Ishikawa (cell line): ENCODE measurements at regions not wholly inside any gene's neighbourhood (a gene's known extent, or its start where the extent isn't known, plus 50 kb on each side); places are given as distances from the start of the nearest gene placed in this dataset.

Source experiments
- CEBPB ChIP-seq: IDR thresholded peaks from 2 replicates; pipeline ENCODE4 v1.6.1; 2012
- CREB1 ChIP-seq: IDR thresholded peaks from 2 replicates; pipeline ENCODE4 v1.6.1; 2012; ENCODE audit warnings: low read depth
- EGR1 ChIP-seq: IDR thresholded peaks from 2 replicates; pipeline ENCODE4 v1.6.1; 2012
- EP300 ChIP-seq: IDR thresholded peaks from 2 replicates; pipeline ENCODE4 v1.6.1; 2012; ENCODE audit warnings: borderline replicate concordance
- FOXM1 ChIP-seq: IDR thresholded peaks from 2 replicates; pipeline ENCODE4 v1.6.1; 2012; ENCODE audit warnings: low read depth, borderline replicate concordance
- MAX ChIP-seq: IDR thresholded peaks from 2 replicates; pipeline ENCODE4 v1.6.1; 2012
- NFIC ChIP-seq: IDR thresholded peaks from 2 replicates; pipeline ENCODE4 v1.6.1; 2012
- RAD21 ChIP-seq: IDR thresholded peaks from 2 replicates; pipeline ENCODE4 v1.6.1; 2012; ENCODE audit warnings: low read depth
- REST ChIP-seq: IDR thresholded peaks from 2 replicates; pipeline ENCODE4 v1.6.1; 2012; ENCODE audit warnings: low read depth, mild to moderate bottlenecking
- TAF1 ChIP-seq: IDR thresholded peaks from 2 replicates; pipeline ENCODE4 v1.6.1; 2012; ENCODE audit warnings: low read depth, mild to moderate bottlenecking
- TCF12 ChIP-seq: IDR thresholded peaks from 2 replicates; pipeline ENCODE4 v1.6.1; 2012; ENCODE audit warnings: low read depth
- TEAD4 ChIP-seq: IDR thresholded peaks from 2 replicates; pipeline ENCODE4 v1.6.1; 2012
- USF1 ChIP-seq: IDR thresholded peaks from 2 replicates; pipeline ENCODE4 v1.6.1; 2012
- YY1 ChIP-seq: IDR thresholded peaks from 2 replicates; pipeline ENCODE4 v1.6.1; 2012; ENCODE audit warnings: low read depth
- ZBTB7A ChIP-seq: IDR thresholded peaks from 2 replicates; pipeline ENCODE4 v1.6.1; 2012; ENCODE audit warnings: low read depth

- TF ChIP-seq ZBTB7A (no peak), TAF1 (no peak), REST (no peak), TCF12 (no peak), YY1 (no peak), EGR1 (no peak), CEBPB (no peak), EP300 (no peak)
These were observed 326.7 kb downstream of the C16orf95 start for GRCh38 chr16:86990451-86990850.

- no peak for TF ChIP-seq YY1
These were observed 325.5 kb downstream of the C16orf95 start for GRCh38 chr16:86991679-86992078.

GRCh38 chr16:86992587-86992986, 324.6 kb downstream of the C16orf95 start:
- TF ChIP-seq FOXM1 (no peak), EGR1 (no peak), ZBTB7A (no peak), MAX (no peak), TEAD4 (no peak), CREB1 (no peak), USF1 (no peak), EP300 (no peak), REST (no peak), YY1 (no peak), CEBPB (no peak), TAF1 (no peak), RAD21 (no peak), NFIC (no peak), TCF12 (no peak)

GRCh38 chr16:86993426-86994110, 323.6 kb downstream of the C16orf95 start:
- TF ChIP-seq TCF12: no peak
- TF ChIP-seq FOXM1: no peak
- no peak for TF ChIP-seq TEAD4
- no peak for TF ChIP-seq RAD21
- TF ChIP-seq YY1: no peak
- TF ChIP-seq REST: no peak
- TF ChIP-seq CEBPB: no peak
- TF ChIP-seq TAF1: no peak
- TF ChIP-seq CREB1: no peak
- TF ChIP-seq ZBTB7A: no peak
- TF ChIP-seq MAX: no peak
- TF ChIP-seq NFIC: no peak
- no peak for TF ChIP-seq EP300
- no peak for TF ChIP-seq EGR1
- TF ChIP-seq USF1: no peak

GRCh38 chr16:86994215-86994614, 323.0 kb downstream of the C16orf95 start:
- no peak for TF ChIP-seq USF1
- TF ChIP-seq ZBTB7A: no peak
- no peak for TF ChIP-seq MAX
